Ishikawa (cell line): ENCODE measurements at regions not wholly inside any gene's neighbourhood (a gene's known extent, or its start where the extent isn't known, plus 50 kb on each side); places are given as distances from the start of the nearest gene placed in this dataset.

ENCODE experiments used
- EP300 ChIP-seq: IDR thresholded peaks from 2 replicates; pipeline ENCODE4 v1.6.1; 2012; ENCODE audit warnings: borderline replicate concordance
- REST ChIP-seq: IDR thresholded peaks from 2 replicates; pipeline ENCODE4 v1.6.1; 2012; ENCODE audit warnings: low read depth, mild to moderate bottlenecking
- YY1 ChIP-seq: IDR thresholded peaks from 2 replicates; pipeline ENCODE4 v1.6.1; 2012; ENCODE audit warnings: low read depth

GRCh38 chr22:48556751-48557150, 1270.9 kb downstream of the BRD1 start:
- TF ChIP-seq REST, result no peak
- TF ChIP-seq EP300, result no peak
- TF ChIP-seq YY1, result no peak
